Activated T-cell treated with anti-CD3 and anti-CD28 coated beads, Interleukin-2, amount 50 U/mL, for 4 hours (primary cell): ENCODE measurements at regions not wholly inside any gene's neighbourhood (a gene's known extent, or its start where the extent isn't known, plus 50 kb on each side); places are given as distances from the start of the nearest gene placed in this dataset.
"Not testable (repeated sequence)": the region's sequence is repeated elsewhere in the genome, so short reads cannot be mapped to it uniquely, and the experiment has no call there.

ENCODE experiments used
- ATAC-seq, 2 donors: fragments of 200-7000 bp; cut with Tn5 transposase; one replicate each; pipeline ENCODE4 v1.10.0; 2021
- DNase-seq: peaks from one replicate; pipeline ENCODE4 v3.0.0-alpha.2; 2020
- H3K27me3 Mint-ChIP-seq: one replicate; pipeline ENCODE4 v1.8.0; 2021; ENCODE audit warnings: low read depth, mixed read lengths
- H3K36me3 Mint-ChIP-seq: one replicate; pipeline ENCODE4 v1.8.0; 2022; ENCODE audit warnings: mixed read lengths; ENCODE audit not compliant: insufficient read depth
- H3K4me1 Mint-ChIP-seq: one replicate; pipeline ENCODE4 v1.8.0; 2021; ENCODE audit warnings: low read depth, mixed read lengths
- H3K4me3 Mint-ChIP-seq: one replicate; pipeline ENCODE4 v1.8.0; 2021; ENCODE audit warnings: mild to moderate bottlenecking, moderate library complexity, mixed read lengths
- H3K9me3 Mint-ChIP-seq: one replicate; pipeline ENCODE4 v1.8.0; 2021; ENCODE audit warnings: mixed read lengths

- peaks cover 12% of the 10 kb centered on the region for H3K27me3 Mint-ChIP-seq
Measured at GRCh38 chr10:109809954-109810353, 113.4 kb downstream of the XPNPEP1 start.

GRCh38 chr10:109801191-109801590 lies 122.1 kb downstream of the XPNPEP1 start:
- ATAC-seq, H3K4me3 Mint-ChIP-seq, DNase-seq, H3K36me3 Mint-ChIP-seq, H3K4me1 Mint-ChIP-seq: not testable (repeated sequence)
- H3K27me3 Mint-ChIP-seq, result peaks cover 27% of the 10 kb centered on the region
- H3K9me3 Mint-ChIP-seq, result peaks cover 20% of the 10 kb centered on the region

More at GRCh38 chr10:109809954-109810353, 113.4 kb downstream of the XPNPEP1 start:
- H3K4me1 Mint-ChIP-seq, H3K36me3 Mint-ChIP-seq, DNase-seq, ATAC-seq, H3K4me3 Mint-ChIP-seq: not testable (repeated sequence)
- peaks cover 15% of the 10 kb centered on the region for H3K9me3 Mint-ChIP-seq

GRCh38 chr10:109790647-109791046 lies 132.7 kb downstream of the XPNPEP1 start:
- ATAC-seq (no peak), DNase-seq (no peak)
- Mint-ChIP-seq H3K4me1 (no peaks in the 10 kb centered on the region), H3K4me3 (no peak overlapping the region), H3K27me3 (peaks cover 12% of the 10 kb centered on the region), H3K36me3 (no peaks in the 10 kb centered on the region), H3K9me3 (peaks cover 3% of the 10 kb centered on the region)

- no peaks in the 10 kb centered on the region for H3K9me3 Mint-ChIP-seq
- no peak for ATAC-seq
- no peak overlapping the region for H3K4me3 Mint-ChIP-seq
Measured at GRCh38 chr10:109784236-109784635, 139.1 kb downstream of the XPNPEP1 start.

GRCh38 chr10:109783286-109783685 lies 140.0 kb downstream of the XPNPEP1 start:
- H3K36me3 Mint-ChIP-seq, result no peaks in the 10 kb centered on the region
- H3K4me1 Mint-ChIP-seq, result no peaks in the 10 kb centered on the region
- peaks cover 12% of the 10 kb centered on the region for H3K27me3 Mint-ChIP-seq
- H3K4me3 Mint-ChIP-seq, result no peak overlapping the region
- no peaks in the 10 kb centered on the region for H3K9me3 Mint-ChIP-seq
- ATAC-seq, result no peak
- no peak for DNase-seq

More at GRCh38 chr10:109784236-109784635, 139.1 kb downstream of the XPNPEP1 start:
- DNase-seq, result no peak
- Mint-ChIP-seq H3K36me3 (no peaks in the 10 kb centered on the region), H3K27me3 (peaks cover 16% of the 10 kb centered on the region), H3K4me1 (no peaks in the 10 kb centered on the region)

GRCh38 chr10:109780997-109781396 lies 142.3 kb downstream of the XPNPEP1 start:
- Mint-ChIP-seq H3K4me3 (no peak overlapping the region), H3K36me3 (no peaks in the 10 kb centered on the region), H3K9me3 (no peaks in the 10 kb centered on the region), H3K27me3 (peaks cover 10% of the 10 kb centered on the region), H3K4me1 (no peaks in the 10 kb centered on the region)
- no peak for ATAC-seq
- DNase-seq, result no peak

- no peaks in the 10 kb centered on the region for H3K4me1 Mint-ChIP-seq
- no peak for ATAC-seq
- H3K36me3 Mint-ChIP-seq, result no peaks in the 10 kb centered on the region
- H3K27me3 Mint-ChIP-seq, result peaks cover 10% of the 10 kb centered on the region
- no peak overlapping the region for H3K4me3 Mint-ChIP-seq
- no peak for DNase-seq
- no peaks in the 10 kb centered on the region for H3K9me3 Mint-ChIP-seq
Measured at GRCh38 chr10:109778993-109779392, 144.3 kb downstream of the XPNPEP1 start.

- H3K9me3 Mint-ChIP-seq, result no peaks in the 10 kb centered on the region
- H3K36me3 Mint-ChIP-seq, result no peaks in the 10 kb centered on the region
- no peaks in the 10 kb centered on the region for H3K4me1 Mint-ChIP-seq
- H3K4me3 Mint-ChIP-seq, result no peak overlapping the region
- DNase-seq (no peak), ATAC-seq (no peak)
- peaks cover 3% of the 10 kb centered on the region for H3K27me3 Mint-ChIP-seq
Measured at GRCh38 chr10:109774121-109774440, 149.2 kb downstream of the XPNPEP1 start.

GRCh38 chr10:109773288-109774120 lies 149.8 kb downstream of the XPNPEP1 start:
- H3K4me3 Mint-ChIP-seq, result no peak overlapping the region
- no peaks in the 10 kb centered on the region for H3K4me1 Mint-ChIP-seq
- no peaks in the 10 kb centered on the region for H3K27me3 Mint-ChIP-seq
- no peak for DNase-seq
- no peak for ATAC-seq
- H3K36me3 Mint-ChIP-seq, result no peaks in the 10 kb centered on the region
- no peaks in the 10 kb centered on the region for H3K9me3 Mint-ChIP-seq

GRCh38 chr10:109770663-109771062 lies 152.6 kb downstream of the XPNPEP1 start:
- DNase-seq, result no peak
- Mint-ChIP-seq H3K27me3 (no peaks in the 10 kb centered on the region), H3K4me3 (no peak overlapping the region), H3K4me1 (no peaks in the 10 kb centered on the region), H3K9me3 (no peaks in the 10 kb centered on the region), H3K36me3 (no peaks in the 10 kb centered on the region)
- no peak for ATAC-seq

- no peaks in the 10 kb centered on the region for H3K27me3 Mint-ChIP-seq
- ATAC-seq, result no peak
Measured at GRCh38 chr10:109769966-109770365, 153.3 kb downstream of the XPNPEP1 start.

GRCh38 chr10:109765838-109766237 lies 157.5 kb downstream of the XPNPEP1 start:
- DNase-seq (no peak), ATAC-seq (no peak)
- Mint-ChIP-seq H3K27me3 (no peaks in the 10 kb centered on the region), H3K4me1 (no peaks in the 10 kb centered on the region), H3K9me3 (no peaks in the 10 kb centered on the region), H3K36me3 (no peaks in the 10 kb centered on the region), H3K4me3 (no peak overlapping the region)

More at GRCh38 chr10:109769966-109770365, 153.3 kb downstream of the XPNPEP1 start:
- H3K36me3 Mint-ChIP-seq, result no peaks in the 10 kb centered on the region
- H3K9me3 Mint-ChIP-seq, result no peaks in the 10 kb centered on the region
- no peak for DNase-seq
- H3K4me3 Mint-ChIP-seq, result no peak overlapping the region
- H3K4me1 Mint-ChIP-seq, result no peaks in the 10 kb centered on the region

- H3K4me1 Mint-ChIP-seq, result no peaks in the 10 kb centered on the region
- no peak overlapping the region for H3K4me3 Mint-ChIP-seq
- no peaks in the 10 kb centered on the region for H3K9me3 Mint-ChIP-seq
- H3K36me3 Mint-ChIP-seq, result no peaks in the 10 kb centered on the region
- DNase-seq (no peak), ATAC-seq (no peak)
- H3K27me3 Mint-ChIP-seq, result peaks cover 3% of the 10 kb centered on the region
Measured at GRCh38 chr10:109762555-109762954, 160.8 kb downstream of the XPNPEP1 start.

GRCh38 chr10:109757670-109758069 lies 165.6 kb downstream of the XPNPEP1 start:
- ATAC-seq, H3K36me3 Mint-ChIP-seq, H3K9me3 Mint-ChIP-seq: not testable (repeated sequence)

GRCh38 chr10:109746861-109747260 lies 176.4 kb downstream of the XPNPEP1 start:
- H3K4me1 Mint-ChIP-seq, result no peaks in the 10 kb centered on the region
- no peak for ATAC-seq

More at GRCh38 chr10:109757670-109758069, 165.6 kb downstream of the XPNPEP1 start:
- H3K27me3 Mint-ChIP-seq, result peaks cover 11% of the 10 kb centered on the region
- H3K4me3 Mint-ChIP-seq, H3K4me1 Mint-ChIP-seq, DNase-seq: not testable (repeated sequence)

More at GRCh38 chr10:109746861-109747260, 176.4 kb downstream of the XPNPEP1 start:
- no peak for DNase-seq
- H3K4me3 Mint-ChIP-seq, result no peak overlapping the region
- no peaks in the 10 kb centered on the region for H3K27me3 Mint-ChIP-seq
- H3K9me3 Mint-ChIP-seq, result no peaks in the 10 kb centered on the region
- no peaks in the 10 kb centered on the region for H3K36me3 Mint-ChIP-seq
